Progenitor cell of endocrine pancreas (in vitro differentiated cells): ENCODE measurements at regions not wholly inside any gene's neighbourhood (a gene's known extent, or its start where the extent isn't known, plus 50 kb on each side); places are given as distances from the start of the nearest gene placed in this dataset.

Experiments used
- DNase-seq: peaks from one replicate; pipeline ENCODE4 v3.0.0; 2021; ENCODE audit warnings: low spot score; ENCODE audit not compliant: unreplicated experiment
- H3K27ac Mint-ChIP-seq: 2 replicates; pipeline ENCODE4 v1.8.0; 2021; ENCODE audit warnings: mild to moderate bottlenecking, moderate library complexity, mixed read lengths
- H3K27me3 Mint-ChIP-seq: 2 replicates; pipeline ENCODE4 v1.8.0; 2021; ENCODE audit warnings: mixed read lengths
- H3K36me3 Mint-ChIP-seq: 2 replicates; pipeline ENCODE4 v1.8.0; 2022; ENCODE audit warnings: mixed read lengths; ENCODE audit not compliant: insufficient read depth
- H3K4me1 Mint-ChIP-seq: 2 replicates; pipeline ENCODE4 v1.8.0; 2021; ENCODE audit warnings: low read depth, mixed read lengths
- H3K4me3 Mint-ChIP-seq: 2 replicates; pipeline ENCODE4 v1.8.0; 2021; ENCODE audit warnings: low read depth, mild to moderate bottlenecking, moderate library complexity, mixed read lengths
- H3K9me3 Mint-ChIP-seq: 2 replicates; pipeline ENCODE4 v1.8.0; 2021; ENCODE audit warnings: low read depth, mixed read lengths
- CTCF ChIP-seq: fragments of 200-600 bp; sonication (generic); IDR thresholded peaks from one replicate; pipeline ENCODE4 v1.5.0; 2021; ENCODE audit warnings: antibody characterized with exemption, mild to moderate bottlenecking; ENCODE audit not compliant: unreplicated experiment

- Mint-ChIP-seq H3K27me3 (peaks cover 16% of the 10 kb centered on the region), H3K27ac (no peak overlapping the region), H3K9me3 (peaks cover 20% of the 10 kb centered on the region), H3K4me3 (no peak overlapping the region), H3K4me1 (no peaks in the 10 kb centered on the region), H3K36me3 (no peaks in the 10 kb centered on the region)
- TF ChIP-seq CTCF, result no peak
- no peak for DNase-seq
Measured at GRCh38 chr22:48931452-48931851, 896.2 kb downstream of the BRD1 start.

- H3K4me3 Mint-ChIP-seq, result no peak overlapping the region
- no peak for DNase-seq
- no peak for TF ChIP-seq CTCF
- H3K27ac Mint-ChIP-seq, result no peak overlapping the region
- peaks cover 16% of the 10 kb centered on the region for H3K27me3 Mint-ChIP-seq
- H3K9me3 Mint-ChIP-seq, result peaks cover 2% of the 10 kb centered on the region
- H3K36me3 Mint-ChIP-seq, result no peaks in the 10 kb centered on the region
- H3K4me1 Mint-ChIP-seq, result no peaks in the 10 kb centered on the region
Measured at GRCh38 chr22:48929276-48929790, 898.3 kb downstream of the BRD1 start.

GRCh38 chr22:48927591-48927990 is 900.1 kb downstream of the BRD1 start:
- peaks cover 24% of the 10 kb centered on the region for H3K27me3 Mint-ChIP-seq
- H3K4me1 Mint-ChIP-seq, result no peaks in the 10 kb centered on the region
- H3K4me3 Mint-ChIP-seq, result no peak overlapping the region
- H3K27ac Mint-ChIP-seq, result no peak overlapping the region
- no peak for TF ChIP-seq CTCF
- H3K9me3 Mint-ChIP-seq, result no peaks in the 10 kb centered on the region
- no peak for DNase-seq
- no peaks in the 10 kb centered on the region for H3K36me3 Mint-ChIP-seq

GRCh38 chr22:48926643-48927042 is 901.0 kb downstream of the BRD1 start:
- H3K27me3 Mint-ChIP-seq, result peaks cover 34% of the 10 kb centered on the region
- H3K27ac Mint-ChIP-seq, result no peak overlapping the region
- no peak for TF ChIP-seq CTCF
- no peaks in the 10 kb centered on the region for H3K9me3 Mint-ChIP-seq
- no peak overlapping the region for H3K4me3 Mint-ChIP-seq
- peaks cover 3% of the 10 kb centered on the region for H3K4me1 Mint-ChIP-seq
- H3K36me3 Mint-ChIP-seq, result no peaks in the 10 kb centered on the region
- no peak for DNase-seq

- Mint-ChIP-seq H3K9me3 (no peaks in the 10 kb centered on the region), H3K27ac (no peak overlapping the region), H3K4me3 (no peak overlapping the region), H3K4me1 (peaks cover 5% of the 10 kb centered on the region), H3K27me3 (peaks cover 39% of the 10 kb centered on the region), H3K36me3 (no peaks in the 10 kb centered on the region)
- TF ChIP-seq CTCF, result no peak
- DNase-seq, result no peak
Measured at GRCh38 chr22:48926136-48926535, 901.5 kb downstream of the BRD1 start.
